A549 (cell line): ENCODE measurements at regions not wholly inside any gene's neighbourhood (a gene's known extent, or its start where the extent isn't known, plus 50 kb on each side); places are given as distances from the start of the nearest gene placed in this dataset.

Source experiments
- FOSL2 ChIP-seq, 2 experiments: fragments of 450-650 bp in 1 of 2; fragments of >200 bp in 1 of 2; sonication (Bioruptor Twin) in 1 of 2; formaldehyde crosslinking; IDR thresholded peaks; 2 replicates each; pipeline versions ENCODE4 v1.5.0 to v1.6.1; 2016 to 2020; ENCODE audit warnings: mild to moderate bottlenecking in 1 of 2, moderate library complexity in 1 of 2
- KDM5A ChIP-seq: fragments of 200-600 bp; sonication (generic); IDR thresholded peaks from 2 replicates; pipeline ENCODE4 v1.6.1; 2016; ENCODE audit warnings: antibody characterized with exemption, mild to moderate bottlenecking
- POLR2A ChIP-seq: IDR thresholded peaks from 2 replicates; pipeline ENCODE4 v1.6.1; 2012; ENCODE audit warnings: mild to moderate bottlenecking, low read length
- REST ChIP-seq: fragments of 200-600 bp; sonication (generic); IDR thresholded peaks from 2 replicates; pipeline ENCODE4 v1.6.1; 2016; ENCODE audit warnings: antibody characterized with exemption, mild to moderate bottlenecking, moderate library complexity
- TF ChIP-seq, protein P1 (sequence below): fragments of 450-650 bp; IDR thresholded peaks from 2 replicates; pipeline ENCODE4 v1.6.1; 2014; ENCODE audit warnings: antibody characterized with exemption

- TF ChIP-seq KDM5A (no peak), POLR2A (no peak), REST (no peak), FOSL2 (IDR thresholded peaks at IDR 0.05) (no peak), FOSL2 (CRISPR knock-in tag; IDR thresholded peaks at IDR 0.05) (no peak)
- TF ChIP-seq, protein P1, sequence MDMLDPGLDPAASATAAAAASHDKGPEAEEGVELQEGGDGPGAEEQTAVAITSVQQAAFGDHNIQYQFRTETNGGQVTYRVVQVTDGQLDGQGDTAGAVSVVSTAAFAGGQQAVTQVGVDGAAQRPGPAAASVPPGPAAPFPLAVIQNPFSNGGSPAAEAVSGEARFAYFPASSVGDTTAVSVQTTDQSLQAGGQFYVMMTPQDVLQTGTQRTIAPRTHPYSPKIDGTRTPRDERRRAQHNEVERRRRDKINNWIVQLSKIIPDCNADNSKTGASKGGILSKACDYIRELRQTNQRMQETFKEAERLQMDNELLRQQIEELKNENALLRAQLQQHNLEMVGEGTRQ: no peak
Observed at GRCh38 chr13:109630271-109630670, 156.1 kb downstream of the IRS2 start.
